NCI-H345 treated with DMSO at 0.1 percent for 48 hours (cell line): ENCODE measurements at regions not wholly inside any gene's neighbourhood (a gene's known extent, or its start where the extent isn't known, plus 50 kb on each side); places are given as distances from the start of the nearest gene placed in this dataset.
A peak's percentile ranks its signal among the peaks of the same experiment; 100 is the strongest.

Experiments used
- DNase-seq: peaks from one replicate; lab custom pipeline; 2025; ENCODE audit not compliant: unreplicated experiment; lab: John Stamatoyannopoulos, UW

DNA sequence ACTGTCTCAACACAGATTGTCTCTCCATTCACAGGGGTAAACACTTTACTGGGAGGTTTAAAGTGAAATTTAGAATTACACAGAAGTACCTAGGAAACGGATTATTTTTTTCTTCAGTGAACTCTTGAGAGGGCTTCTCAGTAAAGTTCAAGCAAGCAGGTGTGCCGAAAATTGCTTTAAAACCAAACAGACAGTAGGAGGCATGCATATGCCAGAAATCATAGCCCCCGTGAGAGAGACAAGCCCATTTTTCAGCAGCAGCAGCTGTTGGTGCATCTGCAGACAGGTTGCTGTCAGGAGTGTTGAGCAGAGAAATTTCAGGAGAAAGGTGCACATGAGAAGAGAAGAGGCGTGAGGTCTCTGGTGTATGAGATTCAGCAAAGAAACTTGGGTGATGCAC is 2115.5 kb upstream of the CELF4 start:
- DNase-seq, result no peak

GRCh38 chr18:39675906-39676305 is 2110.3 kb upstream of the CELF4 start:
- DNase-seq, result no peak

DNA sequence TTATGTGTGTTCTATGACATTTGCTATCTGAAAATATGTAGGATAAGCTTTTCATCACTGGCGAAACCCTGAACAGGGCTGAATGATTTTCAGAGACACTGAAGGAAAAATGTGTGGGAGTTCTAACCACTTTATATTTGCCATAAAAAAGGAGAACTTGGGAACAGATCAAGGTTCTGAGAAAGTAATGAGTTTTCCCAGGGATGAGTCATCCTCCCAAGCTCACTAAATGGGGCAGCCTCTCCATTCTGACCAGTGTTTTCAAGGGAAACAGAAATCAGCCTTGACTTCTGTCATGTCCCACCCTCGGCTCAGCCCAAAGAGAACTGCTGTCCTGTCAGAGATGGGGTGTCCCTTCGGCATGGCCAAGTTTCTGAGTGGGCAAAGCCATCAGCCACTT is 2109.8 kb upstream of the CELF4 start:
- no peak for DNase-seq

DNA sequence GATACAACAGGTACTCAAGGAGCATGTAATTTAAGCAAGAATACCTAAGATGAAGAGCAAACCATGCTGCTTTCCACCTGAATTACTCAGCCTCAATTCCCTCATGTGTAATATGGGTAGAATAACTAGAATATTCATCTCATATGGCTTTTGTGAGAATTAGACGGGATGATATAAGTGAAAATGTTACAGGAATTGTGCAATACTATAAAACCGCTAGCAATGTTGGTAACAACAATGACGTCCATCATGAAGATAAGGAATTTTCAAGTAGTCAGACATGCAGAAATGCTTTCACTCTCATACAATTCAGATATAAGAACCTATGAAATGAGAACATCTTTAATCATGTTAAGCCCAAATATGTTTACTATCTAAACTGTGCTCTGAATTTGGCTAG is 2106.6 kb upstream of the CELF4 start:
- DNase-seq, result no peak

DNA sequence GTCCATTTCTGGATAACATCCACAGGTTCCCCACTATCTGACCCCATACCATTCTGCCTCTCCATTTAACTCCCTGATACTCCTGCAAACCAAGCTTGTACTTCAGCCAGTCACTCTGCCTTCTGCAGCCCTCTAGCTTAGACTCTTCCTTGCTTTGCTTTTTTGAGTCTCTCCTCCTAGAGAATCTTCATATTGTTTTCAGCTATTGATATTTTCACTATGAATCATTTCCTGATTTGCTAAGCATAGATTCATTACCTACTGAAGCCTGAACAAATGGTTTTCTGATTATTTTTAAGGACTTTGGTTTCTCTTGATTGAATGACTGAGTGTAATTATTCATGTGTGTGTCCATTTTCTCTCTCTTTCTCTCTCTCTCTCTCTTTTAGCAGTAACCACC is 2102.3 kb upstream of the CELF4 start:
- DNase-seq, result no peak

- DNase-seq, result no peak
Observed at GRCh38 chr18:39666541-39666940, 2100.9 kb upstream of the CELF4 start.

GRCh38 chr18:39661856-39662366 is 2096.3 kb upstream of the CELF4 start:
- DNase-seq, result no peak

DNA sequence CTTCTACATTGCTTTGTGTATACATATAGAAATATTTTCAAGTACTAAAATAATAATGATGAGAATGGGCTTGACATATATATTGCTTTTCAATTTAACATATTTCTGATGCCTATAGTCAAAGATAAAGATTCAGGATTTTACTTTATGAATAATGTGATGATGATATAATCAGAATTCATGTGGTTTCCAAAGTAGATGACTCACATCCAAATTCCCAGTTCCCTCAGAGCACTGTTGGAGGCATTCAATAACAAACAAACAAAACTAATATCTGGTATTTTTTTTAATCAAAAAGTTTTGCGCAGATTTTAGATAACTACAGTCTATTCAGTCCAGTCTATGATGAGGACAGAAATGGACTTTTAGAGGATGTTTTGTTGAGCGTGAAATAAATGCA is 2094.5 kb upstream of the CELF4 start:
- no peak for DNase-seq

DNA sequence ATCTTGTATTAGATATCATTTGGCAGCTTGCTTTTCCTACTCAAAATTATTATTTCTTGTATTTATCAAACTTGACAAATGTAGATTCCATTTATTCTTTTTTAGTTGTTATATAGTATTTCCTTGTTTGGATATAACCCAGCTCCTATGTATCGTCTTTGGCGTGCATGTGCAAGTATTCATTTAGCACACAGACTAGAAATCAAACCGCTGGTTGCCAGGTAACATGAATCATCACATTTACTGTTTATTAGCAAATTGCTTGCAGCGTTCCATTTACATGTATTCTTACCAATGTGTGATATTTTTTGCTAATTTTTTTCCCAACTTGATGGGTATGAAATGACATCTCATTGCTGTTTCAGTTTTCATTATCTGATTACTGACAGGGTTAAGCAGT is 2089.7 kb upstream of the CELF4 start:
- no peak for DNase-seq

DNA sequence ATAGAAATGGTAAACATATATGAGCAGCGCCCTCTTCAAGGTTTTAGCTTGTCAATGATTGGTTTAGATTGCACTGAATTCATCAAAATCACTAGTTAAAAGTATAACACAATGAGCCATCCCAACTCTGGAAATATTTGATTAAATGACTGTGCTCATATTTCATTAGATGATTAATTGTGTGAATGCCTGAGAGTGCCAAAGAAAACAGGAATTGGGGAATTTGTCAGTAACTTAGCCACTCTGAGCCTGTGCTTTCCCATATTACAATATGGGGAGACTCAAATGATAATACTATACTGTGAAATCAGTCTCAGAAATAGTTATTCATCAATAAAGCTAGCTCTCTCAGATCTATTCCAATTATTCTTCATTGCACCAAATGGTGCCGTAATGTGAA is 2087.6 kb upstream of the CELF4 start:
- no peak for DNase-seq

GRCh38 chr18:39648616-39649015 is 2083.0 kb upstream of the CELF4 start:
- no peak for DNase-seq

DNA sequence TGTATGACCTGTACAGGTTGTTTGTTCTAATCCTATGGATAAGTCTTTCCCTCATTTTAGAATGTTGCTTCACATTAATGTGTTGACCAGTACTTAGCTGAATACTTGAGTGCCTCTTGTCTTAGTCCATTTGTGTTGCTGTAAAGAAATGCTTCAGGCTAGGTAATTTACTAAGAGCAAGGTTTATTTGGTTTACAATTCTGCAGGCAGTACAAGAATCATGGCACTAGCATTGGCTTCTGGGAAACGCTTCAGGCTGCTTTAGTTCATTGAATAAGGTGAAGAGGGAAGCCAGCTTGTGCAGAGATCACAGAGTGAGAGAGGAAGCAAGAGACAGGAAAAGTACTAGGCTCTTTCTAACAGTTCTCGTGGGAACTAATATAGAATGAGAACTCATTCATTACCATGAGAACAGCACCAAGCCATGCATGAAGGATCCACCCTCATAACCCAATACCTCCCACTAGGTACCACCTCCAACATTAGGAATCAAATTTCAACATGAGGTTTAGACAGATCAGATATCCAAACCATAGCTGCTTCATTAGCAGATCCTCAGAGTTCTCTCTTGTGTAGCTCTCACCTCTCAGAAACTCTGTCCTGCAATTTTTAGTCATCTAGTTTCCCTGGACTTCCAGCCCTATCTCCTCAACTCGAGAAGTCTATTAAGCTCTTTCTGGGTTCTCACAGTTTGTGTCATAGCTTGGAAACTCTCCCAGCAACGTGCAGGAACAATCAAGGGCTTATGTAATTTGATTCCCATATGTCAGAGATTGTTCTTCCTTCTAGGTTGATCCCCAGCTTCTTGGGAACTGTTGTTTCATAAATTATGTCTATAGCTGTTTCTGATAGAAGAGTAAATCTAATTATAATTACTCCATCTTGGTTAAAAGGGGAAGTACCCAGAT is 2082.3 kb upstream of the CELF4 start:
- DNase-seq, result peak; percentile 37

DNA sequence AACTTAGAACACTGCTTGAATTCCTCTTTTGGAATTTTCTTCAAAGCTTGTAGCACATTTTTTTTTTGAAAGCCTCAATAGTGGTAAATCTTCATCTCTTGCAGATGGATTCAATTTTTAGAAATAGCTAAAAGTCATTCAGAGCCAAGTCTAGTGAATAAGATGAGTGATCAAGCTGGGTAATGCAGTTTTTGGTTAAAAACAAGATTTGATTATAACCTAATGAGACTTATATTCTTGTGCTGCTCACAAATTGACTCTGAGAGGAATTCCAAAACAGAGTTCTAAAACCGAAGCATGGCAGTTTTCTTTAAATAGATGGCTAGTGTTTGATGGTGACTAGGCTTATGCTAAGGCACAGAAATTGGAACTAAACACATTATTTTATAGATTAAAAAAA is 2072.6 kb upstream of the CELF4 start:
- no peak for DNase-seq

DNA sequence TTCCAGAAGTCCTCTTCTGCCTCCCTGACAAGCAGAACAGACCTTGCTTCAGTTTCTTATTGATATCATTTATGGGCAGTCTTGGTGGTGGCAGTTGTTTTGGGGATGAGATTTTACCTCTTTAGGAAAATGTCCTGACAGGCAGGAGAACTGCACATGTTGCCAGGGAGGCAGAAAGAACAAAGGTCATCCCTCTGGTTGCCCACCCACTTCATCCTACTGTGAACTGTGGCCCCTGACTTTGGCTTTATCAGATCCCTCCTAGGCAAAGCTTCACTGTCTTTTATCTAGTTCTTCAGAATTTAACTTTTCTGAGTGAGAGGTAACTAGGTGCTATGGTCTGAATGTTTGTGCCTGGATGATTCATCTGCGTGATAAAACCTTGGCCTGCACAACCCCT is 2071.3 kb upstream of the CELF4 start:
- DNase-seq, result no peak

- DNase-seq, result no peak
Observed at GRCh38 chr18:39635966-39636365, 2070.4 kb upstream of the CELF4 start.

DNA sequence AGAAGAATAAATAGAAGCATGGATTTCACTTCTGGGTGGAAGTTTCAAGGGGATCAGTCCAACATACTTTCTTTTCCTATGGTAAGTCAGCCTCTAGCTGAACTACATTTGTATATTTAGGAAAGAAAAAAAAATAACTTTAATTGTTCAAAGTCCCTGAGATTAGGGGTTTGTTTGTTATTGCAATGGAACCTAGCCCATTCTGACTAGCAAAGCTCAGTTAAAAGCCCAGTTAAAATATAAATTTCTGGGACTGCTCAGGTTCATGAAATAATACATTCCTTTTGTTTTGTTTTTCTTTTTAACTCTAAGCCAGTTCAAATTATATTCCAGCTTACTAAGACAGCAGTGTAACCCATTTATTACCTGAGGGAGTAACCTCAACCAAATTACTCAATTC is 2069.6 kb upstream of the CELF4 start:
- DNase-seq, result no peak

DNA sequence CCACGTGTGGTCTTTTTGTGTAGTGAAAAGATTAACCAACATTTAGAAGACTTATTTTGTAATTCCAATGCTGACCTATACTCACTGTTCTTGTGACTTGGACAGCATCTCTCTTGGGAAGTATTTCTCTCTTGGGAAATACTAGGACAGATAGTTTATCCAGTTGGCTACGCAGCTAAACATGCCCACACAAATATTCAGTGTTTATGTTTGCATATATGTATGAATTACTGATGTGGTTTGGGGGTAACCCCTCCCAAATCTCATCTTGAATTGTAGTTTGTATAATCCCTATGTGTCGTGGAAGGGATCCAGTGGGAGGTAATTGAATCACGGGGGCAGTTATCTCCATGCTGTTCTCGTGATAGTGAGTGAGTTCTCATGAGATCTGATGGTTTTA is 2062.3 kb upstream of the CELF4 start:
- DNase-seq, result no peak

GRCh38 chr18:39624961-39625360 is 2059.4 kb upstream of the CELF4 start:
- DNase-seq, result no peak

GRCh38 chr18:39622431-39622830 is 2056.8 kb upstream of the CELF4 start:
- no peak for DNase-seq

DNA sequence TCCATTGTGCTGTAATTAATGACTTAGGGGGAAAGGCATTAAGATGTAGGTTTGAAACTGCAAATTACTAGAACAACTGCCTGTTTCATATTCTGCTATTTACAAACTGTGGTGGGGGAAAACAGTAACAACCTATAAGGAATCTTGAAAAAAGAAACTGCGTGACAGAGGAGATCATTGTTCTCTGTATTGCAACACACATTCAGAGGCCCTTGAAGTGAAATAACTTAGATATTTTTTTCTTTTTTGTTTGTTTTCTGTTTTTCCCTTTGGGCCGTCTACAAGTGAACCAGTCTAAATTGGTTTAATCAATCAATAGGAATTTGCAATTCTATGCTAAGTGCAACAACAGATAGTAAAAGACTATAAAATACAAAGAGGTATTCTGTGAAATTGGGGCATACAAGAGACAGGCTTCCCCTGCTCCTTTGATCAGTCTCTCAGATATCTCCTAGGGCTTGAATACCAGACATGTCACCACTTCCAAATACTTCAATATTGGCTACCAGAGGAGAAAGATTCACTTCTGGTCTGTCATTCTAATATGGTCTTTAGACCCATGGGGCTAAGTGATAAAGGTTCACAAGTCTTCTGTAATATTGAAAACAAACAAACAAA is 2055.1 kb upstream of the CELF4 start:
- DNase-seq, result no peak

GRCh38 chr18:39618265-39619003 is 2052.8 kb upstream of the CELF4 start:
- DNase-seq, result no peak
